OCI-LY3 (cell line): ENCODE measurements at regions not wholly inside any gene's neighbourhood (a gene's known extent, or its start where the extent isn't known, plus 50 kb on each side); places are given as distances from the start of the nearest gene placed in this dataset.

Experiments
- CTCF ChIP-seq: fragments of 200-600, 300-600 bp; sonication (generic); IDR thresholded peaks from 2 replicates; pipeline ENCODE4 v1.5.1; 2014; ENCODE audit warnings: antibody characterized with exemption, low read length, low read depth
- EZH2phosphoT487 ChIP-seq: fragments of 200-600 bp; shearing (Covaris generic); IDR thresholded peaks from 2 replicates; pipeline ENCODE4 v1.6.1; 2018; ENCODE audit warnings: antibody characterized with exemption, mixed run types, low read depth

GRCh38 chr13:59458908-59459579 is 704.7 kb downstream of the DIAPH3 start:
- TF ChIP-seq CTCF, result no peak
- no peak for TF ChIP-seq EZH2phosphoT487
